LNCaP clone FGC (cell line): ENCODE measurements at regions not wholly inside any gene's neighbourhood (a gene's known extent, or its start where the extent isn't known, plus 50 kb on each side); places are given as distances from the start of the nearest gene placed in this dataset.

Experiments
- DNase-seq: peaks from one replicate; pipeline ENCODE4 v3.0.0-alpha.2; 2011; ENCODE audit warnings: low read depth
- H3K4me3 ChIP-seq: 2 replicates; pipeline ENCODE4 v1.5.1; 2011; ENCODE audit warnings: mild to moderate bottlenecking, low read depth, low read length, control low read depth
- TF ChIP-seq, protein P1 (sequence below): IDR thresholded peaks from 2 replicates; pipeline ENCODE4 v1.5.1; 2012; ENCODE audit warnings: mild to moderate bottlenecking; ENCODE audit not compliant: control insufficient read depth, insufficient read depth; ENCODE audit errors: extremely low read depth

DNA sequence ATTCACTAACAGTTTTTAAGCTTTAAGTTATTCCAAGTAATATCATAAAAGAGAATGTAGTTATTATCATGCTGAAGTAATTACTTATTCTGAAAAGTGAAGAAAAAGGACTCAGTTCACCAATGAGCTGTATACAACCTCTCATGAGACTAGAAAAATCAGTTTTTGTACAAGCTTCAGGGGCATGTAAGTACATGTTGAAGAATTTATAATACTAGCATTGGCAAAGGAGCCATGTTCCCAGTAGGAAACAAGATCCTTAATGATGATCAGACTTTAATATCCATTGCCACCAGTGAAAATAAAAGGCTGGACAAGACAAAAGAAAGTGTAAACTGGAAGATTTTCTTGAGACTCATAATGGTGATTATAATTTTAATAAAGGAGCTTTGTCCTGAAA, 532.8 kb downstream of the PLOD2 start:
- no peak overlapping the region for H3K4me3 ChIP-seq
- DNase-seq: no peak
- TF ChIP-seq, protein P1, sequence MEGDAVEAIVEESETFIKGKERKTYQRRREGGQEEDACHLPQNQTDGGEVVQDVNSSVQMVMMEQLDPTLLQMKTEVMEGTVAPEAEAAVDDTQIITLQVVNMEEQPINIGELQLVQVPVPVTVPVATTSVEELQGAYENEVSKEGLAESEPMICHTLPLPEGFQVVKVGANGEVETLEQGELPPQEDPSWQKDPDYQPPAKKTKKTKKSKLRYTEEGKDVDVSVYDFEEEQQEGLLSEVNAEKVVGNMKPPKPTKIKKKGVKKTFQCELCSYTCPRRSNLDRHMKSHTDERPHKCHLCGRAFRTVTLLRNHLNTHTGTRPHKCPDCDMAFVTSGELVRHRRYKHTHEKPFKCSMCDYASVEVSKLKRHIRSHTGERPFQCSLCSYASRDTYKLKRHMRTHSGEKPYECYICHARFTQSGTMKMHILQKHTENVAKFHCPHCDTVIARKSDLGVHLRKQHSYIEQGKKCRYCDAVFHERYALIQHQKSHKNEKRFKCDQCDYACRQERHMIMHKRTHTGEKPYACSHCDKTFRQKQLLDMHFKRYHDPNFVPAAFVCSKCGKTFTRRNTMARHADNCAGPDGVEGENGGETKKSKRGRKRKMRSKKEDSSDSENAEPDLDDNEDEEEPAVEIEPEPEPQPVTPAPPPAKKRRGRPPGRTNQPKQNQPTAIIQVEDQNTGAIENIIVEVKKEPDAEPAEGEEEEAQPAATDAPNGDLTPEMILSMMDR: no peak

DNA sequence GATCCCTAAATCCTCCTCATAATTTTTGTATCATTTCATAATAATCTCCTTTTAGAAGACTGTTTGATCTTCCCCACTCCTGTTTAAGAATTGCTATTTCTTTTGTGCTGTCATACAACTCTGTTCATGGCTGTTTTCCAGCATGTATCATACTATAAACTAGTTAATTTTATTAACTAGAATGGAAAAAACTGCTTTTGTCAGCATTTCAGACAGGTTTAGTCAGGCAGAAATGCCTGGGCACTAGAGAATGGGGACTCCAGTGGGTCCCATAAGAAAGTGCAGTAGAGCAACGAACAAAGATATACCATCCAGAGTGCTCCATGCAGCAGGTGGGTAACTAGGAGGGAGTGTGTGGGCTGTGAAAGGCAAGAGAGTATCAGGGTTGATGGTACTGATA, 523.9 kb downstream of the PLOD2 start:
- TF ChIP-seq, protein P1: no peak
- no peak for DNase-seq
- no peak overlapping the region for H3K4me3 ChIP-seq

DNA sequence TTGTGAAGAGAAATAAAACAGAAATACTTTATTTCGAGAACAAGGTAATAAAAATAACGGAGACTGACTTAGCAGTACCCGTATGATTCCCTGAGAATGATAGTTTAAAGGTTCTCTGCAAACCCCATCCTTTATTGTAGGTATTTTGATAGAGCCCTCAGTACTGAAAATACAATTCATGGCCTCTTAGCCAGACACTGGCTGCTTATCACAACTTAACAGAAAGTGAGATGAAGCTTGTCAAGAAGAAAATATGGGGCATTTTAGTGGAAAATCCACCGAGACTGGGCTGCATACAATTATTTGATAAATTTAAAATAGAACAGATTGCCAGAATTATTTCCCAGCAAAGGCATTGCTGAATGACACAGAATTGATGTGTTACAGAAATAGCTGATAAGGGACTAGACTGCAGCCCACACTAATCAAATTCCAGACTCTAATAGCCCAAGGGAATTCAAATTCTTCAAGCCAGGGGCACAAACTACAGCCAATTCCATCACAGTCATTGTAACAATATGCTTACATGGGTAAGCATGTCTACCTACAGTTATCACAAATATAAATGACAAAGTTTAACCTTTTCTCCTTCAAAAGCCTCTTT, 521.9 kb downstream of the PLOD2 start:
- TF ChIP-seq, protein P1: no peak
- H3K4me3 ChIP-seq: no peak overlapping the region
- no peak for DNase-seq

DNA sequence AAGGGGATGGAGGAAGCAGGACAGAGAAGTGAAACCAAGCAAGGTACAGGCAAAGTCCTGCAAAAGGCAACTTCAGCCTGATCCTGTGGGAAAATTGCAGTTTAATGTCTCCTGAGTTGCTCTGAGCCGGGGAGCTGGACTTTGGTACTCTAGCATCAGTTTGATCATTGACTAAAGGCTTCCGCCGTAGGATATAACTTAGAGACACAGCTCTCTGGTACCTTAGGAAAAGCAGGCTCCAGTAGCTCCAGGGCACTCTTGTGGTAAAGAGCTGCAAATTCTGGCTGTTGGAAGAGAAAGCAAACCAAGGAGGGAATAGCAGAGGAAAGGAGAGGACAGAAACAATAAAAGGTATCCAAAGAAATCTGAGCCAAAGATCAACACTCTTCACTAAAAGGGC, 521.1 kb downstream of the PLOD2 start:
- no peak for DNase-seq
- H3K4me3 ChIP-seq: no peak overlapping the region
- TF ChIP-seq, protein P1: no peak

DNA sequence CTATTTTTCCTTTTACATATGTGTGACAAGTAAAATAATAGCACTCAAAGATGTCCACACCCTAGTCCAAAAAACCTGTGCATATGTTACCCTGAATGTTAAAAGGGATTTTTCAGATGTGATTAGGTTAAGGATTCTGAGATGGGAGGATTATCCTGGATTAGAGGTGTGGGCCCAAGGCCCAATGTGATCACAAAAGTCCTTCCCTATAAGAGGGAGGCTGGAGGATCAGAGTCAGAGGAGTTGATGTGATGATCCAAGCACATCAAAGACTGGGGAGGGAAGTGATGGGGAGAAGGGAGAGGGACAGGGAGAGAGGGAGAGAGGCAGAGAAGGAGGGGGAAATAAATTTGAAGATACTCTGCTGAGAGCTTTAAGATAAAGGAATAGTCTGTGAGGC, 512.6 kb downstream of the PLOD2 start:
- no peak overlapping the region for H3K4me3 ChIP-seq
- TF ChIP-seq, protein P1: no peak
- no peak for DNase-seq

DNA sequence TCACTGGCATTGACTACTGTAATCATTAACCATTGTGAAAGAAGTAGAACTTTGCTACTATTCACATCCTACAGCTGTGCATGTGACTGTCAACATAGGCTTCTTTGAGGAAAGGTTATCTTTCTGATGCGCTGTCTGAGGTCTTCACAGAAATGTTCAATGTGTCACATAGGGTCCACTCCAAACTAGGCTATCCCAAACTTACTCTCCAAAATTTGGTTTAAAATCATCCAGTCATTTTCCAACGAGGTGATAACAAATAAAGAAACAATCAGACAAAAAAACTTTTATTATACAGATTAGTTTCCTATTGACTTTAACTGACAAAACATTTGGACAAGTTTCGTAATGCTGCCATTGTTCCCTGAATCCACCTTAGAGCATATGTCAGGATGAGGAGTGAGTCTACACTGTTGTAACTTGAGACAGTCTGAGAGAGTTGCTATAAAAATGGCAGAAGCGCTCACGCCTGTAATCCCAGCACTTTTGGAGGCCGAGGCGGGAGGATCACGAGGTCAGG, 511.6 kb downstream of the PLOD2 start:
- TF ChIP-seq, protein P1: no peak
- DNase-seq: no peak
- H3K4me3 ChIP-seq: no peak overlapping the region

DNA sequence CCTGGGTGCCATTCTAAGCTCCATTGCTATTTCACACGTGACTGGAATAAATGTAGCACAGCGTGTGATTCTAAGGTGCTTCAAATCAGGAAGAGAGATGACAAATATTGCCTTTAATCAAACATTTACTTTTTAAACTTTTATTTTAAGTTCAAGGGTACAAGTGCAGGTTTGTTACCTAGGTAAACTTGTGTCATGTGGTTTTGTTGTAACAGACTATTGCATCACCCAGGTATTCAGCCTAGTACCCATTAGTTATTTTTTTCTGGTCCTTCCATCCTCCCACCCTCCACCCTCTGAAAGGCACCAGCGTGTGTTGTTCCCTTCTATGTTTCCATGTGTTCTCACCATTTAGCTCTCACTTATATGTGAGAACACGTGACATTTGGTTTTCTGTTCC, 510.8 kb downstream of the PLOD2 start:
- H3K4me3 ChIP-seq: no peak overlapping the region
- no peak for DNase-seq
- TF ChIP-seq, protein P1: no peak
